Liver (tissue), 8 donors: ENCODE measurements at regions not wholly inside any gene's neighbourhood (a gene's known extent, or its start where the extent isn't known, plus 50 kb on each side); places are given as distances from the start of the nearest gene placed in this dataset.

Source experiments
- DNase-seq: peaks from one replicate; pipeline ENCODE4 v3.0.0-alpha.2; 2017; ENCODE audit warnings: low spot score
- H3K27ac ChIP-seq, 2 donors: one replicate each; pipeline ENCODE4 v1.7.0; 2013; ENCODE audit warnings: inconsistent platforms in 2 of 2, low read length in 2 of 2, control low read depth in 1 of 2, low read depth in 1 of 2, mild to moderate bottlenecking in 1 of 2
- H3K27me3 ChIP-seq, 4 donors: one replicate each; pipeline versions ENCODE4 v1.6.1 to v1.7.0; 2013; ENCODE audit warnings: low read length in 3 of 4, inconsistent platforms in 1 of 4, mild to moderate bottlenecking in 1 of 4, moderate library complexity in 1 of 4; ENCODE audit not compliant: control insufficient read depth in 4 of 4, insufficient read depth in 4 of 4
- H3K36me3 ChIP-seq, 4 donors: one replicate each; pipeline versions ENCODE4 v1.6.1 to v1.7.0; 2013; ENCODE audit warnings: low read length in 3 of 4, mild to moderate bottlenecking in 3 of 4, low read depth in 1 of 4, moderate library complexity in 1 of 4; ENCODE audit not compliant: control insufficient read depth in 4 of 4, insufficient read depth in 3 of 4
- H3K4me1 ChIP-seq, 4 donors: one replicate each; pipeline versions ENCODE4 v1.6.1 to v1.7.0; 2013; ENCODE audit warnings: low read length in 3 of 4, mild to moderate bottlenecking in 3 of 4, moderate library complexity in 1 of 4; ENCODE audit not compliant: control insufficient read depth in 4 of 4, insufficient read depth in 4 of 4
- H3K4me3 ChIP-seq, 3 donors: one replicate each; pipeline versions ENCODE4 v1.6.1 to v1.7.0; 2013; ENCODE audit warnings: low read length in 3 of 3, control low read depth in 1 of 3, low read depth in 1 of 3, mild to moderate bottlenecking in 1 of 3
- H3K9ac ChIP-seq, 2 donors: one replicate each; pipeline ENCODE4 v1.7.0; 2013; ENCODE audit warnings: low read length in 2 of 2, mild to moderate bottlenecking in 2 of 2, moderate library complexity in 2 of 2, control low read depth in 1 of 2, low read depth in 1 of 2
- H3K9me3 ChIP-seq, 4 donors: one replicate each; pipeline versions ENCODE4 v1.6.1 to v1.7.0; 2013; ENCODE audit warnings: low read length in 3 of 4; ENCODE audit not compliant: control insufficient read depth in 4 of 4
- ATF3 ChIP-seq: IDR thresholded peaks from 2 replicates; pipeline ENCODE4 v1.6.1; 2016; ENCODE audit warnings: antibody characterized with exemption
- CTCF ChIP-seq: fragments of 150-350 bp; IDR thresholded peaks from 2 replicates; pipeline ENCODE4 v1.5.1; 2017; ENCODE audit warnings: improper control_type of control experiment, low read depth, low read length; ENCODE audit not compliant: missing input control
- EGR1 ChIP-seq, 2 donors: IDR thresholded peaks; 2 replicates each; pipeline ENCODE4 v1.6.1; 2016 to 2018; ENCODE audit warnings: antibody characterized with exemption in 2 of 2, low read depth in 2 of 2
- FOXA1 ChIP-seq: IDR thresholded peaks from 2 replicates; pipeline ENCODE4 v1.6.1; 2016; ENCODE audit warnings: antibody characterized with exemption
- FOXA2 ChIP-seq: IDR thresholded peaks from 2 replicates; pipeline ENCODE4 v1.6.1; 2016; ENCODE audit warnings: antibody characterized with exemption
- GABPA ChIP-seq, 2 donors: IDR thresholded peaks in 1 of 2; conservative IDR thresholded peaks in 1 of 2; 2 replicates each; pipeline ENCODE4 v1.6.1; 2016; ENCODE audit warnings: antibody characterized with exemption in 2 of 2, mild to moderate bottlenecking in 1 of 2, moderate library complexity in 1 of 2
- HNF4A ChIP-seq, 2 donors: conservative IDR thresholded peaks; 2 replicates each; pipeline ENCODE4 v1.6.1; 2016; ENCODE audit warnings: antibody characterized with exemption in 2 of 2, mild to moderate bottlenecking in 2 of 2
- HNF4G ChIP-seq: IDR thresholded peaks from 2 replicates; pipeline ENCODE4 v1.6.1; 2016; ENCODE audit warnings: antibody characterized with exemption
- JUND ChIP-seq, 2 donors: IDR thresholded peaks; 2 replicates each; pipeline ENCODE4 v1.6.1; 2016; ENCODE audit warnings: antibody characterized with exemption in 2 of 2
- MAX ChIP-seq: IDR thresholded peaks from 2 replicates; pipeline ENCODE4 v1.6.1; 2016; ENCODE audit warnings: antibody characterized with exemption
- NR2F2 ChIP-seq: IDR thresholded peaks from 2 replicates; pipeline ENCODE4 v1.6.1; 2016; ENCODE audit warnings: antibody characterized with exemption
- RAD21 ChIP-seq, 2 donors: IDR thresholded peaks; 2 replicates each; pipeline ENCODE4 v1.6.1; 2016; ENCODE audit warnings: antibody characterized with exemption in 2 of 2, mild to moderate bottlenecking in 2 of 2
- REST ChIP-seq: IDR thresholded peaks from 2 replicates; pipeline ENCODE4 v1.6.1; 2016; ENCODE audit warnings: antibody characterized with exemption, mild to moderate bottlenecking
- RXRA ChIP-seq, 2 donors: IDR thresholded peaks; 2 replicates each; pipeline ENCODE4 v1.6.1; 2017 to 2018; ENCODE audit warnings: antibody characterized with exemption in 2 of 2, mild to moderate bottlenecking in 1 of 2
- SP1 ChIP-seq: IDR thresholded peaks from 2 replicates; pipeline ENCODE4 v1.6.1; 2018; ENCODE audit warnings: antibody characterized with exemption, mild to moderate bottlenecking
- TAF1 ChIP-seq: conservative IDR thresholded peaks from 2 replicates; pipeline ENCODE4 v1.6.1; 2016; ENCODE audit warnings: antibody characterized with exemption, mild to moderate bottlenecking
- YY1 ChIP-seq: IDR thresholded peaks from 2 replicates; pipeline ENCODE4 v1.6.1; 2016; ENCODE audit warnings: antibody characterized with exemption, mild to moderate bottlenecking
- ZBTB33 ChIP-seq: IDR thresholded peaks from 2 replicates; pipeline ENCODE4 v1.6.1; 2016; ENCODE audit warnings: antibody characterized with exemption
- WGBS: extraction: QIAGEN DNeasy Blood & Tissue Kit; methylation state at CpG from one replicate; pipeline ENCODE4 v1.1.7; 2013; 5-methylcytosine and 5-hydroxymethylcytosine counted together
- donor health status: healthy.
- donor health status: healthy.
- donor health status: healthy.
- donor health status: healthy.
- donor health status: healthy.

- Histone ChIP-seq H3K4me3 (no peak overlapping the region), H3K9me3 (no peaks in the 10 kb centered on the region), H3K4me1 (no peaks in the 10 kb centered on the region), H3K27ac (no peak overlapping the region), H3K9ac (no peak overlapping the region), H3K27me3 (no peaks in the 10 kb centered on the region), H3K36me3 (no peaks in the 10 kb centered on the region)
- TF ChIP-seq CTCF, result no peak
- TF ChIP-seq HNF4A (conservative IDR thresholded peaks at IDR 0.05), result no peak
- no peak for TF ChIP-seq FOXA2
- TF ChIP-seq GABPA (IDR thresholded peaks at IDR 0.05 in 1 of 2, conservative IDR thresholded peaks at IDR 0.05 in 1 of 2), result no peak
- TF ChIP-seq YY1, result no peak
- TF ChIP-seq TAF1, result no peak
- TF ChIP-seq RXRA (IDR thresholded peaks at IDR 0.05), result no peak
- TF ChIP-seq EGR1 (IDR thresholded peaks at IDR 0.05; ENCODE audit: low read depth in 2 of 2), result no peak
- no peak for TF ChIP-seq REST
- DNase-seq, result no peak
These were observed 550.1 kb downstream of the LTN1 start for GRCh38 chr21:28442624-28443023.

GRCh38 chr21:28442085-28442484, 550.6 kb downstream of the LTN1 start:
- Histone ChIP-seq H3K4me3 (no peak overlapping the region), H3K27me3 (no peaks in the 10 kb centered on the region), H3K36me3 (no peaks in the 10 kb centered on the region), H3K9me3 (no peaks in the 10 kb centered on the region), H3K9ac (no peak overlapping the region), H3K27ac (no peak overlapping the region), H3K4me1 (no peaks in the 10 kb centered on the region)
- no peak for TF ChIP-seq SP1
- TF ChIP-seq EGR1 (IDR thresholded peaks at IDR 0.05; ENCODE audit: low read depth in 2 of 2), result no peak
- no peak for TF ChIP-seq NR2F2
- TF ChIP-seq RAD21 (IDR thresholded peaks at IDR 0.05), result no peak
- no peak for TF ChIP-seq RXRA (IDR thresholded peaks at IDR 0.05)
- TF ChIP-seq ZBTB33, result no peak
- no peak for TF ChIP-seq JUND (IDR thresholded peaks at IDR 0.05)
- TF ChIP-seq HNF4G, result no peak
- TF ChIP-seq REST, result no peak
- TF ChIP-seq TAF1, result no peak
- TF ChIP-seq MAX, result no peak
- TF ChIP-seq CTCF, result no peak
- no peak for TF ChIP-seq HNF4A (conservative IDR thresholded peaks at IDR 0.05)
- TF ChIP-seq YY1, result no peak
- no peak for TF ChIP-seq FOXA2
- TF ChIP-seq ATF3, result no peak
- no peak for TF ChIP-seq GABPA (IDR thresholded peaks at IDR 0.05 in 1 of 2, conservative IDR thresholded peaks at IDR 0.05 in 1 of 2)
- TF ChIP-seq FOXA1, result no peak
- 89% methylated on average over 4 of the region's 4 CpGs for WGBS
- DNase-seq, result no peak
